Parathyroid adenoma (tissue), 2 donors: ENCODE measurements at regions not wholly inside any gene's neighbourhood (a gene's known extent, or its start where the extent isn't known, plus 50 kb on each side); places are given as distances from the start of the nearest gene placed in this dataset.
"Not testable (repeated sequence)": the region's sequence is repeated elsewhere in the genome, so short reads cannot be mapped to it uniquely, and the experiment has no call there.

Source experiments
- H2AFZ ChIP-seq: fragments of 300-600 bp; sonication (generic); one replicate; pipeline ENCODE4 v1.7.0; 2017; ENCODE audit warnings: antibody characterized with exemption, mild to moderate bottlenecking
- H3K27ac ChIP-seq: fragments of 300-600 bp; sonication (generic); one replicate; pipeline ENCODE4 v1.7.0; 2017
- H3K27me3 ChIP-seq: fragments of 300-600 bp; sonication (generic); one replicate; pipeline ENCODE4 v1.7.0; 2017; ENCODE audit warnings: low read length; ENCODE audit not compliant: control insufficient read depth, insufficient read depth
- H3K36me3 ChIP-seq: fragments of 300-600 bp; sonication (generic); one replicate; pipeline ENCODE4 v1.7.0; 2017; ENCODE audit warnings: low read length; ENCODE audit not compliant: control insufficient read depth, insufficient read depth
- H3K4me1 ChIP-seq: fragments of 300-600 bp; sonication (generic); one replicate; pipeline ENCODE4 v1.7.0; 2017; ENCODE audit warnings: control low read depth
- H3K4me2 ChIP-seq: fragments of 300-600 bp; sonication (generic); one replicate; pipeline ENCODE4 v1.7.0; 2017; ENCODE audit warnings: low read length
- H3K4me3 ChIP-seq: fragments of 300-600 bp; sonication (generic); one replicate; pipeline ENCODE4 v1.7.0; 2017; ENCODE audit warnings: low read depth, low read length
- H3K79me2 ChIP-seq: fragments of 300-600 bp; sonication (generic); one replicate; pipeline ENCODE4 v1.7.0; 2017; ENCODE audit warnings: control low read depth
- H3K9ac ChIP-seq: fragments of 300-600 bp; sonication (generic); one replicate; pipeline ENCODE4 v1.7.0; 2017; ENCODE audit warnings: mild to moderate bottlenecking
- H3K9me3 ChIP-seq: fragments of 300-600 bp; sonication (generic); one replicate; pipeline ENCODE4 v1.7.0; 2017; ENCODE audit warnings: low read length; ENCODE audit not compliant: control insufficient read depth
- TF ChIP-seq, protein P1 (sequence below): fragments of 300-600 bp; sonication (generic); IDR thresholded peaks from one replicate; pipeline ENCODE4 v1.7.0; 2017; ENCODE audit warnings: antibody characterized with exemption, mild to moderate bottlenecking
- donor health status: primary hyperparathyroidism.

DNA sequence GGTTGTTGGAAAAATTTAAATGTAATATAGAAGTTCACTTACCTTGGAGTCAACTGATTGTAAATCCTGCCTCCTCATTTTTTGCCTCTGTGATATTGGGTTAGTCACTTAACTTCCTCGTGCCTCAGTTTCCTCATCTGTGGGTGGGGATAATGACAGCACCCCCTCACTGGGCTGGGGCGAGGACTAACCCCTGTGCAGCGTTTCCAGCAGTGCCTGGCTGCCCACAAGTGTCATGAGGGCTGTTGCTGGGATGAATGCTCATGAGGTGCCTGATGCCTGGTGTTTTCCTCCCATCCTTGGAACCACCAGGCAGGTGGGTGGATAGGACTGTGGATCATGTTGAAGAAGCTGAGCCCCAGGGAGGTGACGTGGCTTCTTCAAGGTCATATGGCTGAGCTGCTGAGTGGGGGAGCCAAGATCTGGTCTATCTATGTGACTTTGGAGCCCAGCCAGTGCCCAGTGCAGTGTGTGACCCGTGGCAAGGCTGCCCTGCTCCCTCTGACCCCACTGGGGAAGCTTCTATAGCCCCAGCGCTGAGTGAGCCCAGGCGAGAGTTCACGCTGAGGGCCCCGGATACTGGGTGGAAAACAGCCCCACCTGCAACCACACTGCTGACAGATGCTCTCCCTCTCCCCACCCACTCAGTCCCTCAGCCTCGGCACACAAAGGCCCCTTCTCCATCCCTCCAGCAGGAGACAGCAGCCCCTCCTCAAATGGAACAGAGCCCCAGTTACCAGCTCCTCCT, 446.0 kb downstream of the PTPRU start:
- H3K9me3 ChIP-seq: no peaks in the 10 kb centered on the region

DNA sequence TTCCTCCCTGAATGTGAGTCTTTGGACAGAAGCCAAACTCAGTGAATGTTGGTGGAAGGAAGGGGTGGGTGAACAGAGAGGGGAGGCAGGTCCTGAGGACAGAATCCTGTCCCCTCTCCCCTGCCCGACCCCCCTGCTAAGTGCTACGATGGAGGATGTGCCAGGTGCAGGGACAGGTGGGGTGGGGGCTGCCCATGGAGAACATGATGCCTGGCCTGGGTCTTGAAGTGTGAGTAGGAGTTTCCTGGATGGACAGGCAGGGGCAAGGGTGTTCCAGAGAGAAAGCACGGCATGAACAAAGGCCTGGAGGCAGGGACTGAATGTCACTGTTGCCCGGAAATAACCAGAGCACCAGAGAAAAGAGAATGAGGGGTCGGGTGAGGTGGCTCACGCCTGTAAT, 445.1 kb downstream of the PTPRU start:
- H3K4me3 ChIP-seq, H3K27ac ChIP-seq, H3K79me2 ChIP-seq, H3K27me3 ChIP-seq, H3K9me3 ChIP-seq, H3K36me3 ChIP-seq, H3K4me2 ChIP-seq, H2AFZ ChIP-seq, H3K4me1 ChIP-seq, H3K9ac ChIP-seq: not testable (repeated sequence)

More for the DNA sequence above, 446.0 kb downstream of the PTPRU start:
- Histone ChIP-seq H3K4me2 (no peak overlapping the region), H3K27ac (peak overlapping the region; percentile 15), H3K36me3 (no peaks in the 10 kb centered on the region), H3K79me2 (no peaks in the 10 kb centered on the region), H2AFZ (peak overlapping the region; percentile 53), H3K4me3 (no peak overlapping the region), H3K27me3 (no peaks in the 10 kb centered on the region), H3K4me1 (peaks cover 3% of the 10 kb centered on the region), H3K9ac (no peak overlapping the region)
- TF ChIP-seq, protein P1, sequence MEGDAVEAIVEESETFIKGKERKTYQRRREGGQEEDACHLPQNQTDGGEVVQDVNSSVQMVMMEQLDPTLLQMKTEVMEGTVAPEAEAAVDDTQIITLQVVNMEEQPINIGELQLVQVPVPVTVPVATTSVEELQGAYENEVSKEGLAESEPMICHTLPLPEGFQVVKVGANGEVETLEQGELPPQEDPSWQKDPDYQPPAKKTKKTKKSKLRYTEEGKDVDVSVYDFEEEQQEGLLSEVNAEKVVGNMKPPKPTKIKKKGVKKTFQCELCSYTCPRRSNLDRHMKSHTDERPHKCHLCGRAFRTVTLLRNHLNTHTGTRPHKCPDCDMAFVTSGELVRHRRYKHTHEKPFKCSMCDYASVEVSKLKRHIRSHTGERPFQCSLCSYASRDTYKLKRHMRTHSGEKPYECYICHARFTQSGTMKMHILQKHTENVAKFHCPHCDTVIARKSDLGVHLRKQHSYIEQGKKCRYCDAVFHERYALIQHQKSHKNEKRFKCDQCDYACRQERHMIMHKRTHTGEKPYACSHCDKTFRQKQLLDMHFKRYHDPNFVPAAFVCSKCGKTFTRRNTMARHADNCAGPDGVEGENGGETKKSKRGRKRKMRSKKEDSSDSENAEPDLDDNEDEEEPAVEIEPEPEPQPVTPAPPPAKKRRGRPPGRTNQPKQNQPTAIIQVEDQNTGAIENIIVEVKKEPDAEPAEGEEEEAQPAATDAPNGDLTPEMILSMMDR: no peak

DNA sequence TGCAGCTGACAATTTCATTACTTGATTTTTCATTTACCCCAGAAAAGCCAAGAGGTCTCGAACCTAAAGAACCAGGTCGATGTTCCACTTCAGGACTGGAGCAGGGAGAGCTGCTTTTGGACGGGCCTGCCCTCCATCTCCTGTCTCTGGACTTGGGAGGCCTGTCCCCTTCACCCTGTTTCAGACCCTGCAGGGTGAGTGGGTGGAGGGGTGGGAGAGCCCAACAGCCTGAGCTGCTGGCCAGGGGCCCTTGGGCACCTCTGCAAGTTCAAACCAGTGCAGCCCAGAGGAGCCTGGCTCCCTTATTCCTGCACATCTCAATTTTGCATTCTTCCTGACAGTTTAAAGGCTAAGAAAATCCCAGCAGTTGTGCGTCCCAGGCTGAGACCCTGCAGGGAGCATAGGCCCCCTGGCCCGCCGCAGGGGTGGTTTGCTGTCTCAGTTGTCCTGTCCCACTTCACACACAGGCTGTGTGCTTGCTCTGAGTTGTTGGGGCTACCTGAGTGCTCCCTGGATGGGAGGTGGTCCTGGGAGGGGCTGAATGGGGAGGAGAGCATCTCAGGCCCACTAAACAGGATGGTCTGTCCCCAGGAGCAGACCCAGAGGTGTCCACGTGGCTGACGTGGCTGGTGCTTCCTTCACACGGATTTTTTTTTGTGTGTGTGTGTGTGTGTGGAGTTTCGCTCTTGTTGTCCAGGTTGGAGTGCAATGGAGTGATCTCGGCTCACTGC, 443.7 kb downstream of the PTPRU start:
- Histone ChIP-seq H3K9ac (no peak overlapping the region), H3K27ac (no peak overlapping the region), H3K9me3 (no peaks in the 10 kb centered on the region), H2AFZ (no peak overlapping the region), H3K79me2 (no peaks in the 10 kb centered on the region), H3K36me3 (no peaks in the 10 kb centered on the region), H3K4me1 (peaks cover 15% of the 10 kb centered on the region), H3K4me3 (no peak overlapping the region), H3K27me3 (no peaks in the 10 kb centered on the region), H3K4me2 (no peak overlapping the region)
- TF ChIP-seq, protein P1: no peak

DNA sequence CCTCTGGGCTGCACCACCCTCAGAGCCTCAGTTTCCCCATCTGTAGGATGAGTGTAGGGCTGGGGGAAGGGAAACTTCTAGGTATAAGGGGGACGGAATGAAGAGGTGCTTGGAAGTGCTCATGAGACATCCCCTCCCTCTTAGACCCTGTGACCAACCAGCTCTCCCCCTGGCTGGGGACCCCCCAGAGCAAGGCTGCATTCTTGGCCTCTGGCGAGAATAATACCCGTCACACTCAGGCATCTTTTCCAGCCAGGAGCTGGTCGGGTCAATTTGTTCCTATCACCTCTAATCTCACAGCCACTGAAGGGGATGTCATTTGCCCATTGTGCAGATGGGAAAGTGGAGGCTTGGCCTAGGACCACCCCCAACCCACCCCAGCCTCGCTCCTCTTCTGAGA, 443.0 kb downstream of the PTPRU start:
- no peaks in the 10 kb centered on the region for H3K36me3 ChIP-seq
- H3K4me2 ChIP-seq: no peak overlapping the region
- H3K27me3 ChIP-seq: no peaks in the 10 kb centered on the region
- no peak overlapping the region for H3K4me3 ChIP-seq
- H2AFZ ChIP-seq: no peak overlapping the region
- TF ChIP-seq, protein P1: no peak
- no peaks in the 10 kb centered on the region for H3K79me2 ChIP-seq
- H3K9ac ChIP-seq: no peak overlapping the region
- H3K27ac ChIP-seq: no peak overlapping the region
- peaks cover 19% of the 10 kb centered on the region for H3K4me1 ChIP-seq
- H3K9me3 ChIP-seq: no peaks in the 10 kb centered on the region

DNA sequence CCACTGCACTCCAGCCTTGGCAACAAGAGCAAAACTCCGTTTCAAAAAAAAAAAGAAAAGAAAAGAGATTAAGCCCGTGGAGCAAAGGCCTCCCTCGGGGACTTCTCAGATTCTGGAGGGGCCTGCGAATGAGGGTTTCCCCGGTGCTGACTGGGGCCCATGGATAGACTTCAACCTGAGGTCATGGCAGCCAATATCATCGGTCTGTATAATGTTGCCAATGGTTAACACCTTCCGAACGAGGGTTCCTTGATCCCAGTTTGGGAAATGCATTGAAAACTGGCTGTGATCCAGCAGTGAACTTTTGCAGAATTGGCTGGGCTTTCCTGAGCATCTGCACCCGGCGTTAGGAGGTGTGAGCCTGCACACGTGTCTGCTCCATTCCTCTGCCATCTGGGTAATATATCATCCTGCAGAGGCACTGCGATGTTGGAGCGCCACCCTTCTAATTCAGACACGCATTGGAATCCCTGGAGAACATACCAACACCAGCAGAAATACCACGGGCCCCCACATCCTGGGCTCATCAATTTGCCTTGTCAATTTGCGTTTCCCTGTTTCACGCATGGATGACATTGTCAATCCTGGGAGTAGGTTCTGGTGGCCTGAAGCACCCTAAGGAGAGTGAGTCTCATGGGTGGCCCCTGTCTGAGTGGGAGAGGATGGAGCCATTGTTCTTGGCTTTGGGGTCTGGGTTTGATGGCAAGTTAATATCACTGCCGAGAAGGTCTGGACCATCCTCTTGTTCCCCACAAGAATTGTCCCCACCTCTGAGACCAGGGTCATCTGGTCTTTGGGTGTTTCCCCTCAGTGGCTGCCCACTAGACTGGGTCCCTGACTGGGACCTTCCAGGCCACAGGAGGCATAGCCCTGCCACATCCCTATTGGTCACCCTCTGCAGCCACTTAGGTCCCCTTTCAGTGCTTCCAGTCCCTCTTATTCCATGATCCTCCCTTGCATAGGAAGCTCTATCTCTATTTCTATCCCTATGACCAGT, 441.0 kb downstream of the PTPRU start:
- H3K36me3 ChIP-seq: no peaks in the 10 kb centered on the region
- no peak overlapping the region for H3K4me2 ChIP-seq
- H3K27me3 ChIP-seq: no peaks in the 10 kb centered on the region
- H3K9ac ChIP-seq: no peak overlapping the region
- H3K27ac ChIP-seq: no peak overlapping the region
- H3K4me3 ChIP-seq: no peak overlapping the region
- no peaks in the 10 kb centered on the region for H3K79me2 ChIP-seq
- TF ChIP-seq, protein P1: no peak
- no peaks in the 10 kb centered on the region for H3K9me3 ChIP-seq
- peaks cover 23% of the 10 kb centered on the region for H3K4me1 ChIP-seq
- no peak overlapping the region for H2AFZ ChIP-seq
